HCT116 (cell line): ENCODE measurements at regions not wholly inside any gene's neighbourhood (a gene's known extent, or its start where the extent isn't known, plus 50 kb on each side); places are given as distances from the start of the nearest gene placed in this dataset.

Source experiments
- ATAC-seq: fragments of 200-7000 bp; cut with Tn5 transposase; 2 replicates; pipeline ENCODE4 v1.9.1; 2020; ENCODE audit warnings: mild to moderate bottlenecking, moderate library complexity
- BruUV-seq: library from RNA; stranded (reverse); fragments of 400-500 nt; replicated peaks from 2 replicates; lab custom pipeline; 2021; lab: Mats Ljungman, UMichigan
- CTCF ChIA-PET: fragments of 300-600 bp; sonication (Branson Sonifier 250); formaldehyde crosslinking; loops from one replicate; lab custom pipeline; 2021; ENCODE audit warnings: antibody characterized with exemption; lab: Charles Lee
- POLR2A ChIA-PET: fragments of 300-600, 350-600 bp; sonication (Branson Sonifier 250); formaldehyde crosslinking; loops from one replicate; lab custom pipeline; 2021; ENCODE audit warnings: antibody characterized with exemption; lab: Charles Lee
- RAD21 ChIA-PET, 2 experiments: fragments of 300-600 bp; sonication (Branson Sonifier 250); formaldehyde crosslinking; loops; one replicate each; lab custom pipeline; 2023; ENCODE audit warnings: low total read pairs in 2 of 2; ENCODE audit not compliant: uncharacterized antibody in 2 of 2, unreplicated experiment in 2 of 2, low non-redundant PET in 1 of 2; lab: Charles Lee
- DNase-seq: peaks from one replicate; pipeline ENCODE4 v3.0.0-alpha.2; 2010; ENCODE audit warnings: low read depth, low spot score
- H2AFZ ChIP-seq: fragments of 200-600 bp; shearing (Covaris generic), sonication (generic); 2 replicates; pipeline ENCODE4 v1.6.1; 2017; ENCODE audit warnings: low read depth, mixed run types, mixed read lengths, antibody characterized with exemption, low read length; ENCODE audit not compliant: poor library complexity, severe bottlenecking
- H3K27ac ChIP-seq: 2 replicates; pipeline ENCODE4 v1.5.1; 2012; ENCODE audit warnings: low read depth, low read length
- H3K27me3 ChIP-seq: fragments of 200-600 bp; sonication (generic); 2 replicates; pipeline ENCODE4 v1.6.1; 2016; ENCODE audit warnings: mixed run types, low read length, mixed read lengths; ENCODE audit not compliant: insufficient read depth
- H3K36me3 ChIP-seq, 2 experiments: fragments of 200-500 bp in 1 of 2; fragments of 200-600 bp in 1 of 2; sonication (Bioruptor generic) in 1 of 2; sonication (generic) in 1 of 2; 2 replicates each; pipeline versions ENCODE4 v1.5.1 to v1.6.1; 2014 to 2016; ENCODE audit warnings: low read length in 2 of 2, inconsistent platforms in 1 of 2, mixed read lengths in 1 of 2, mixed run types in 1 of 2; ENCODE audit not compliant: insufficient read depth in 2 of 2, control insufficient read depth in 1 of 2
- H3K4me1 ChIP-seq, 2 experiments: fragments of 200-600 bp in 1 of 2; sonication (generic) in 1 of 2; 2 replicates each; pipeline versions ENCODE4 v1.5.1 to v1.6.1; 2012 to 2017; ENCODE audit warnings: low read length in 2 of 2, inconsistent platforms in 1 of 2, mild to moderate bottlenecking in 1 of 2, mixed read lengths in 1 of 2, mixed run types in 1 of 2, moderate library complexity in 1 of 2; ENCODE audit not compliant: insufficient read depth in 2 of 2, control insufficient read depth in 1 of 2
- H3K4me2 ChIP-seq: fragments of 200-600 bp; sonication (generic); 2 replicates; pipeline ENCODE4 v1.6.1; 2017; ENCODE audit warnings: mixed run types, low read length, mixed read lengths
- H3K4me3 ChIP-seq, 2 experiments: fragments of 200-600 bp in 1 of 2; sonication (generic) in 1 of 2; replicated peaks in 1 of 2; 2 replicates each; pipeline ENCODE4 v1.5.1; 2011 to 2016; ENCODE audit warnings: low read length in 2 of 2, control low read depth in 1 of 2, low read depth in 1 of 2, mild to moderate bottlenecking in 1 of 2, mixed read lengths in 1 of 2, mixed run types in 1 of 2
- H3K79me2 ChIP-seq: fragments of 200-600 bp; sonication (generic); 2 replicates; pipeline ENCODE4 v1.6.1; 2017; ENCODE audit warnings: mild to moderate bottlenecking, mixed run types, low read length, moderate library complexity, mixed read lengths; ENCODE audit not compliant: insufficient read depth
- H3K9ac ChIP-seq: fragments of 200-600 bp; sonication (generic); 2 replicates; pipeline ENCODE4 v1.6.1; 2016; ENCODE audit warnings: low read length, mixed read lengths
- H3K9me2 ChIP-seq: fragments of 200-600 bp; sonication (generic), shearing (Covaris generic); 2 replicates; pipeline ENCODE4 v1.6.1; 2017; ENCODE audit warnings: mixed run types, mild to moderate bottlenecking, moderate library complexity; ENCODE audit not compliant: insufficient read depth
- H3K9me3 ChIP-seq, 2 experiments: fragments of 200-500 bp in 1 of 2; fragments of 200-600 bp in 1 of 2; sonication (Bioruptor generic) in 1 of 2; sonication (generic) in 1 of 2; 2 replicates each; pipeline ENCODE4 v1.6.1; 2014 to 2017; ENCODE audit warnings: low read length in 2 of 2, mixed read lengths in 2 of 2, inconsistent platforms in 1 of 2, low read depth in 1 of 2, mild to moderate bottlenecking in 1 of 2, mixed run types in 1 of 2, moderate library complexity in 1 of 2; ENCODE audit not compliant: control insufficient read depth in 1 of 2, insufficient read depth in 1 of 2
- H4K20me1 ChIP-seq: fragments of 200-600 bp; sonication (generic), shearing (Covaris generic); 2 replicates; pipeline ENCODE4 v1.6.1; 2017; ENCODE audit warnings: mixed run types, mild to moderate bottlenecking, moderate library complexity; ENCODE audit not compliant: insufficient read depth
- ATF3 ChIP-seq: IDR thresholded peaks from 2 replicates; pipeline ENCODE4 v1.6.1; 2012
- CEBPB ChIP-seq: IDR thresholded peaks from 2 replicates; pipeline ENCODE4 v1.6.1; 2012; ENCODE audit warnings: low read depth
- EGR1 ChIP-seq: IDR thresholded peaks from 2 replicates; pipeline ENCODE4 v1.6.1; 2012; ENCODE audit warnings: low read depth
- EZH2 ChIP-seq: fragments of 200-600 bp; sonication (generic); IDR thresholded peaks from 2 replicates; pipeline ENCODE4 v1.6.1; 2017; ENCODE audit warnings: antibody characterized with exemption, mixed run types
- POLR2AphosphoS5 ChIP-seq: IDR thresholded peaks from 2 replicates; pipeline ENCODE4 v1.6.1; 2011; ENCODE audit warnings: mild to moderate bottlenecking, low read depth, low read length, moderate library complexity
- SIN3A ChIP-seq: IDR thresholded peaks from 2 replicates; pipeline ENCODE4 v1.6.1; 2012; ENCODE audit warnings: low read depth
- TCF7L2 ChIP-seq: IDR thresholded peaks from 2 replicates; pipeline ENCODE4 v1.7.0; 2011; ENCODE audit warnings: borderline replicate concordance, inconsistent platforms; ENCODE audit not compliant: insufficient read depth, insufficient read length; ENCODE audit errors: extremely low read depth
- ZFX ChIP-seq: fragments of 450-650 bp; IDR thresholded peaks from 2 replicates; pipeline ENCODE4 v1.6.1; 2017
- ZNF274 ChIP-seq: fragments of 200-500 bp; sonication (Bioruptor generic); IDR thresholded peaks from 2 replicates; pipeline ENCODE4 v1.6.1; 2014; ENCODE audit warnings: mild to moderate bottlenecking, low read depth, low read length, inconsistent platforms
- intact Hi-C: fragments of 100-400 bp; cut with micrococcal nuclease; formaldehyde crosslinking; loops from 2 replicates; pipeline ENCODE4 v1.10.0; 2022

- ATAC-seq (no peak), DNase-seq (no peak)
- ChIA-PET CTCF (no interaction called here), RAD21 (no interaction called here), POLR2A (no interaction called here)
- Histone ChIP-seq H3K9ac (no peak overlapping the region), H3K27me3 (no peaks in the 10 kb centered on the region), H3K79me2 (no peaks in the 10 kb centered on the region), H3K36me3 (no peaks in the 10 kb centered on the region), H2AFZ (no peak overlapping the region), H3K4me1 (no peaks in the 10 kb centered on the region), H3K9me3 (no peaks in the 10 kb centered on the region), H3K9me2 (no peaks in the 10 kb centered on the region), H3K27ac (no peak overlapping the region), H3K4me3 (no peak overlapping the region), H3K4me2 (no peak overlapping the region), H4K20me1 (no peaks in the 10 kb centered on the region)
- no TSS peak for BruUV-seq
- intact Hi-C loops: no loop called here
- TF ChIP-seq SIN3A (no peak), ZNF274 (no peak), EZH2 (no peak), TCF7L2 (no peak), POLR2AphosphoS5 (no peak), CEBPB (no peak), ATF3 (no peak), EGR1 (no peak)
These were observed 164.6 kb downstream of the MAT2B start for GRCh38 chr5:163670036-163670435.

DNA sequence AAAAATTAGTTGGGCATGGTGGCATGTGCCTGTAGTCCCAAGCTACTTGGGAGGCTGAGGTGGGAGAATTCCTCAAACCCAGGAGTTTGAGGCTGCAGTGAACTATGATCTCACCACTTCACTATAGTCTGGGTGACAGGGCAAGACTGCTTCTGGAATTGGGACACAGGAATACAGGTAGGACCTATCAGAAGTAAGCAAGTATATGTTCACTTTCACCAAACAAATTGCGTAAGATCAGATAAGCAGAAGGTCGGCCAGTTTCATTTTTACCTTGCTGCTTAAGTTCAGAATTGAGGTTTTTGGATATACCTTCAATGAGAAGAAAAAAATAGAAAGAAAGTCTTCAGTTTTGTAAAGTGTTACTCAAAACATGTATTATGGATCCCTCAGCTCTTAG lies 171.7 kb downstream of the MAT2B start:
- ChIA-PET CTCF (no interaction called here), RAD21 (no interaction called here), POLR2A (no interaction called here)
- no TSS peak for BruUV-seq
- intact Hi-C loops: no loop called here
- TF ChIP-seq POLR2AphosphoS5 (no peak), ZFX (no peak)
- Histone ChIP-seq H3K9ac (no peak overlapping the region), H3K9me3 (no peaks in the 10 kb centered on the region), H3K27ac (no peak overlapping the region), H4K20me1 (no peaks in the 10 kb centered on the region), H3K4me3 (no peak overlapping the region), H3K79me2 (no peaks in the 10 kb centered on the region), H3K27me3 (no peaks in the 10 kb centered on the region), H3K4me2 (no peak overlapping the region), H3K4me1 (no peaks in the 10 kb centered on the region), H2AFZ (no peak overlapping the region), H3K9me2 (no peaks in the 10 kb centered on the region), H3K36me3 (no peaks in the 10 kb centered on the region)
- ATAC-seq: no peak
- no peak for DNase-seq
